Thoracic aorta (tissue), 2 donors: ENCODE measurements at regions not wholly inside any gene's neighbourhood (a gene's known extent, or its start where the extent isn't known, plus 50 kb on each side); places are given as distances from the start of the nearest gene placed in this dataset.

Experiments
- ATAC-seq: fragments of 150-250 bp; one replicate; pipeline ENCODE4 v1.8.0; 2017; ENCODE audit warnings: low read depth; ENCODE audit not compliant: insufficient number of reproducible peaks, low FRiP score
- DNase-seq: peaks from one replicate; pipeline ENCODE4 v3.0.0-alpha.2; 2020; ENCODE audit warnings: low spot score
- H3K27ac ChIP-seq, 2 donors: fragments of 200-600 bp; sonication (generic); 1 replicate in 1 of 2; 2 replicates in 1 of 2; pipeline ENCODE4 v1.5.1; 2016; ENCODE audit warnings: mild to moderate bottlenecking in 2 of 2, moderate library complexity in 2 of 2
- H3K27me3 ChIP-seq: fragments of 200-600 bp; sonication (generic); replicated peaks from 2 replicates; pipeline ENCODE4 v1.6.0; 2016; ENCODE audit warnings: mild to moderate bottlenecking; ENCODE audit not compliant: insufficient read depth
- H3K36me3 ChIP-seq: fragments of 200-600 bp; sonication (generic); one replicate; pipeline ENCODE4 v1.5.1; 2016
- H3K4me1 ChIP-seq, 2 donors: fragments of 200-600 bp; sonication (generic); 1 replicate in 1 of 2; 2 replicates in 1 of 2; pipeline versions ENCODE4 v1.5.1 to v1.6.0; 2016; ENCODE audit warnings: low read depth in 2 of 2, mild to moderate bottlenecking in 1 of 2; ENCODE audit not compliant: control insufficient read depth in 1 of 2
- H3K4me3 ChIP-seq: fragments of 200-600 bp; sonication (generic); 2 replicates; pipeline ENCODE4 v1.5.1; 2016; ENCODE audit warnings: mild to moderate bottlenecking
- H3K9me3 ChIP-seq: fragments of 200-600 bp; sonication (generic); 2 replicates; pipeline ENCODE4 v1.5.1; 2016
- TF ChIP-seq, protein P1 (sequence below): fragments of 200-600 bp; sonication (generic); IDR thresholded peaks from one replicate; pipeline ENCODE4 v1.5.1; 2019; ENCODE audit warnings: antibody characterized with exemption

DNA sequence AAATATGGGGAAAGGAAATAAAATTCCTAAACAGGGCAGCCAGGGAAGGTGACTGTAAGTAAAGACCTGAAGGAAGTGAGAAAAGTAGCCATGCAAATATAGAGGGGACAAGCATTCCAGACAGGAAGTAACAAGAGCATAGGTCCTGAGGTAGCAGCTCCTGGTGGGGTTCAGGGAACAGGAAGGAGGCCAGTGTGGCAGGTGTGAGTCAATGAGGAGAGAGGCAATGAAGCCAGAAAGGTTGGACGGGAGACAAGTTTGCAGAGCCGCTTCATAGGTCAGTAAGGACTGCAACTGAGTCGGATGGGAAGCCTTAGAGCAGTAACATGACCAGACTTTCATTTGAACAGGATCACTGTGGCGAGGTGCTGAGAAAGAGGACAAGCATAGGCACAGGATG is 150.9 kb downstream of the METTL4 start:
- Histone ChIP-seq H3K4me1 (no peaks in the 10 kb centered on the region), H3K36me3 (no peaks in the 10 kb centered on the region), H3K27me3 (no peaks in the 10 kb centered on the region), H3K27ac (no peak overlapping the region), H3K9me3 (no peaks in the 10 kb centered on the region), H3K4me3 (no peak overlapping the region)
- ATAC-seq, result no peak
- no peak for DNase-seq
- TF ChIP-seq, protein P1, sequence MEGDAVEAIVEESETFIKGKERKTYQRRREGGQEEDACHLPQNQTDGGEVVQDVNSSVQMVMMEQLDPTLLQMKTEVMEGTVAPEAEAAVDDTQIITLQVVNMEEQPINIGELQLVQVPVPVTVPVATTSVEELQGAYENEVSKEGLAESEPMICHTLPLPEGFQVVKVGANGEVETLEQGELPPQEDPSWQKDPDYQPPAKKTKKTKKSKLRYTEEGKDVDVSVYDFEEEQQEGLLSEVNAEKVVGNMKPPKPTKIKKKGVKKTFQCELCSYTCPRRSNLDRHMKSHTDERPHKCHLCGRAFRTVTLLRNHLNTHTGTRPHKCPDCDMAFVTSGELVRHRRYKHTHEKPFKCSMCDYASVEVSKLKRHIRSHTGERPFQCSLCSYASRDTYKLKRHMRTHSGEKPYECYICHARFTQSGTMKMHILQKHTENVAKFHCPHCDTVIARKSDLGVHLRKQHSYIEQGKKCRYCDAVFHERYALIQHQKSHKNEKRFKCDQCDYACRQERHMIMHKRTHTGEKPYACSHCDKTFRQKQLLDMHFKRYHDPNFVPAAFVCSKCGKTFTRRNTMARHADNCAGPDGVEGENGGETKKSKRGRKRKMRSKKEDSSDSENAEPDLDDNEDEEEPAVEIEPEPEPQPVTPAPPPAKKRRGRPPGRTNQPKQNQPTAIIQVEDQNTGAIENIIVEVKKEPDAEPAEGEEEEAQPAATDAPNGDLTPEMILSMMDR, result no peak

DNA sequence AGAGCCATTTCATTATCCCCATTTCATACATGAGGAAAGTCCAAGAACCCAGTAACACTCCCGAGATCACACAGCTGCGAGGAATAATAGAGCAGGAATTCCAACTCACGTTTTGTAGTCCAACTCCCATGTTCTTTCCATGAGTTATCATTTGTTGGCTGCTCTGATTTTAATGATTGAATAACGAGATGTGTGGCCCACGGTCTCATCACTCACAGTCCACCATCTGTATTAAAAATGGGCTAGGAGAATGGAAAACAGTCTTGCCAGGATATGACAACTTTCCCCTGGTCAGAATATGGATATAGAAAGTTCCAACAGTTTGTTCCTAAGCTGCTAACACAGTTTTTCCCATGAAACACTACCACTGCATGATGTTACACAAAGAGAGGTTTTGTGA is 147.5 kb downstream of the METTL4 start:
- ATAC-seq (no peak), DNase-seq (no peak)
- TF ChIP-seq, protein P1, result no peak
- Histone ChIP-seq H3K4me1 (no peaks in the 10 kb centered on the region), H3K27ac (no peak overlapping the region), H3K27me3 (no peaks in the 10 kb centered on the region), H3K9me3 (no peaks in the 10 kb centered on the region), H3K36me3 (no peaks in the 10 kb centered on the region), H3K4me3 (no peak overlapping the region)

DNA sequence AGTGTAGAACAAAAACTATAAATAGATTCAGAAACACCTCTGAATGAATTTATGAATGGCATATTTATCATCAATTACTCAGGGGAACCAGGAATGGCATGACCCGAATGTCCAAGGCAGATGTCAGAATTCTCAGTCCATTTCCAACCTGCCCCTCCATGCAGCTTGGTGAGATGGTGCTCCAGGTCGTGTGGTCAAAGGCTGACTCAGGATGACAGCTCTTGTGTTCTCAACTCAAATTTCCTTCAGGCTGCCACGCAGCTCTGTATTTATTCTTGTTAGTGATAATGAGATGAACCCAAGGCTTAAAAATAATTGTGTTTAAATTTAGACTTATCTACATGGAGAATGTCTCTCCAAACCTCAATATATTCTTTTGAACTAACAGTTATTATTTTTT is 146.9 kb downstream of the METTL4 start:
- no peak for DNase-seq
- H3K9me3 ChIP-seq, result no peaks in the 10 kb centered on the region
- ATAC-seq, result no peak
- no peaks in the 10 kb centered on the region for H3K4me1 ChIP-seq
- no peak overlapping the region for H3K27ac ChIP-seq
- TF ChIP-seq, protein P1, result no peak
- no peaks in the 10 kb centered on the region for H3K36me3 ChIP-seq
- no peaks in the 10 kb centered on the region for H3K27me3 ChIP-seq
- H3K4me3 ChIP-seq, result no peak overlapping the region

DNA sequence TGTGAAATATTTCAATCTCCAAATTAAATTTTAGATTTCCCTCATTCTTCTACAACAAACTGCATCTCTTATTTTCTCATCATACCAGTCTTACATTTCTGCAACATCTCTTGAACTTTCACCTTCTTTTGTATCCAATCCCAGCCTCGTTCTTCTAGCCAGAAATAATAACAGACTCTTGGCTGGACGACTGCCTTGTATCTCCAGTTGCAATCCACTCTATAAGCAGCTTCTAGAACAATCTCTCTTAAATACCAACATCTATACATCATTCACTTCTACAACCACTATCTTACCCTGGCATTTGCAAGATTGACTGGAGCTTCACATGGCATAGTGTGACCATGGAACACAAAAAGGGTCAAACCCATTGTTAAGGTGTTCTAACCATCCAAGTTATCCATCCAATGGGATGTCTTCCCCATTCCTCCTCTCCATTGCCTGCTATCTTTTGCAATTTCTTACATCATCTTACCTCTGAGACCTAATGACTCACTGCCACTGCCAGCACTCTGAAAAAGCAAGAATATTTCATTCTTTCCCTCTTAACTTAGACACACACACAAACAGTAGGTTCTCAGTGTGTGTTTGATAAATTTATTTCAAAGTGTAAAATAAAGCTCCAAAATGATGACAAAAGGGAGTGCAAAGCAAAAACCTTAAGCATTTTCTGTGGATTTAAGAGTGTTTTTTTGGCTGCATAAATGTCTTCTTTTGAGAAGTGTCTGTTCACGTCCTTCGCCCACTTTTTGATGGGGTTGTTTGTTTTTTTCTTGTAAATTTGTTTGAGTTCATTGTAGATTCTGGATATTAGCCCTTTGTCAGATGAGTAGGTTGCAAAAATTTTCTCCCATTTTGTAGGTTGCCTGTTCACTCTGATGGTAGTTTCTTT is 145.6 kb downstream of the METTL4 start:
- no peaks in the 10 kb centered on the region for H3K4me1 ChIP-seq
- H3K4me3 ChIP-seq, result no peak overlapping the region
- TF ChIP-seq, protein P1, result no peak
- peaks cover 4% of the 10 kb centered on the region for H3K9me3 ChIP-seq
- H3K27ac ChIP-seq, result no peak overlapping the region
- DNase-seq (no peak), ATAC-seq (no peak)
- H3K27me3 ChIP-seq, result no peaks in the 10 kb centered on the region
- no peaks in the 10 kb centered on the region for H3K36me3 ChIP-seq

DNA sequence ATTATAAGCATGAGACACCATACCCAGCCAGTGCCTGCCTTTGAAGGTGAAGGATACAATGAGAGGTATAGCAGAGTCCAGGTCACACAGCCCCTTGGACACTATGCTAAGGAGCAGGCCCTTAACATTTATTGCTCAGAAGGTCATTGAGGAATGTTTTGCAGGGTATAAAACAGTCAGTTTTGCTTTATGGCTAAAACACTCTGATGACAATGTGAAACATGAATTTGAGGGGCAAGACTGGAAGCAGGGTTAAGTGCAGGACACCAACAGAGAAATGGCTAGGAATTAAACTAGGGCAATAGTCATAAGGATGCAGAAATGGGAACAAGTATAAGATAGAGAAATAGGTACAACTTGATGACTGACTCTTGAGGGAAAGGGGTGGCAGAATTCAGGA is 141.1 kb downstream of the METTL4 start:
- Histone ChIP-seq H3K9me3 (peaks cover 4% of the 10 kb centered on the region), H3K36me3 (no peaks in the 10 kb centered on the region), H3K4me3 (no peak overlapping the region), H3K4me1 (no peaks in the 10 kb centered on the region), H3K27ac (no peak overlapping the region), H3K27me3 (no peaks in the 10 kb centered on the region)
- TF ChIP-seq, protein P1, result no peak
- no peak for DNase-seq
- no peak for ATAC-seq
